Upper lobe of right lung (tissue), 1 donor: ENCODE measurements at regions not wholly inside any gene's neighbourhood (a gene's known extent, or its start where the extent isn't known, plus 50 kb on each side); places are given as distances from the start of the nearest gene placed in this dataset.

Source experiments
- ATAC-seq: fragments of 200-7000 bp; cut with Tn5 transposase; one replicate; pipeline ENCODE4 v1.9.1; 2020; ENCODE audit warnings: mild to moderate bottlenecking, moderate library complexity
- DNase-seq: peaks from one replicate; pipeline ENCODE4 v3.0.0-alpha.2; 2020
- H3K27ac ChIP-seq: fragments of 200-600 bp; one replicate; pipeline ENCODE4 v1.8.0; 2022
- H3K27me3 ChIP-seq: fragments of 200-600 bp; one replicate; pipeline ENCODE4 v1.8.0; 2022; ENCODE audit warnings: mild to moderate bottlenecking
- H3K36me3 ChIP-seq: fragments of 200-600 bp; one replicate; pipeline ENCODE4 v1.8.0; 2022
- H3K4me1 ChIP-seq: fragments of 200-600 bp; one replicate; pipeline ENCODE4 v1.8.0; 2022
- H3K4me3 ChIP-seq: fragments of 200-600 bp; one replicate; pipeline ENCODE4 v1.8.0; 2022; ENCODE audit warnings: mild to moderate bottlenecking
- H3K9me3 ChIP-seq: fragments of 200-600 bp; one replicate; pipeline ENCODE4 v1.8.0; 2022
- intact Hi-C: fragments of 100-400 bp; cut with DNase I; formaldehyde crosslinking; loops from one replicate; pipeline ENCODE4 v1.11.0; 2022
- TF ChIP-seq, protein P1 (sequence below): fragments of 200-600 bp; IDR thresholded peaks from one replicate; pipeline ENCODE4 v1.8.0; 2022; ENCODE audit warnings: antibody characterized with exemption
- donor health status: DM: no; HTN: yes; CAD: no; lungs with severe emphysema.

DNA sequence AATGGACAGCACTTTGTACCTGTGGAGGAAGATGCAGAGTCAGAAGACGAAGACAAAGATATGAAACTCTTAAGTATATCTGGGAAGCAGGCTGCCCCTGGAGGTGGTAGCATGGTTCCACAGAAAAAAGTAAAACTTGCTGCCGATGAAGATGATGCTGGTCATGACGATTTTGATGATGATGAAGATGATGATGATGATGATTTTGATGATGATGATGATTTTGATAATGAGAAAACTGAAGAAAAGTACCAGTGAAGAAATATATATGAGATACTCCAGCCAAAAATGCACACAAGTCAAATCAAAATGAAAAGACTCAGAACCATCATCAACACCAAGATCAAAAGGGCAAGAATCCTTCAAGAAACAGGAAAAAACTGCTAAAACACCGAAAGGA is 268.5 kb upstream of the EEF2KMT start:
- intact Hi-C loops, result no loop called here

DNA sequence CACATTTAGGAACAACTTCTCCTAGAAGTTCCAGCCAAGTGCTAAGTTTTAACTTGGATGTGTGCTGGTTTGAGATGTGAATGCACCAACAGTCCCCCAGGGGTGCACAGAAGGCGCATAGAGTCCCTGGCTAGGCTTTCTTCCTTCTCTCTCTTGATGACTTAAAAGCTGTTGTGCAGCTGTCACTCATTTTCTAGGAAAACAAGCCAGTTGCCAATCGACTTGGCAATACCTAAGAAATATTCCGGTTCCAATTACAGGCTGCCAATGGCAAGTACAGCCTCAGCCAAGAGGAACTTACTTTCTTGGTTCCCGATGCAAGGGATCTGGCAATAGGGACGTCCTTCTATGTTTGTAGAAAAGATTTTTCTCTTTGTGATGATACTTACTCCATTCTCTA is 266.6 kb upstream of the EEF2KMT start:
- TF ChIP-seq, protein P1, sequence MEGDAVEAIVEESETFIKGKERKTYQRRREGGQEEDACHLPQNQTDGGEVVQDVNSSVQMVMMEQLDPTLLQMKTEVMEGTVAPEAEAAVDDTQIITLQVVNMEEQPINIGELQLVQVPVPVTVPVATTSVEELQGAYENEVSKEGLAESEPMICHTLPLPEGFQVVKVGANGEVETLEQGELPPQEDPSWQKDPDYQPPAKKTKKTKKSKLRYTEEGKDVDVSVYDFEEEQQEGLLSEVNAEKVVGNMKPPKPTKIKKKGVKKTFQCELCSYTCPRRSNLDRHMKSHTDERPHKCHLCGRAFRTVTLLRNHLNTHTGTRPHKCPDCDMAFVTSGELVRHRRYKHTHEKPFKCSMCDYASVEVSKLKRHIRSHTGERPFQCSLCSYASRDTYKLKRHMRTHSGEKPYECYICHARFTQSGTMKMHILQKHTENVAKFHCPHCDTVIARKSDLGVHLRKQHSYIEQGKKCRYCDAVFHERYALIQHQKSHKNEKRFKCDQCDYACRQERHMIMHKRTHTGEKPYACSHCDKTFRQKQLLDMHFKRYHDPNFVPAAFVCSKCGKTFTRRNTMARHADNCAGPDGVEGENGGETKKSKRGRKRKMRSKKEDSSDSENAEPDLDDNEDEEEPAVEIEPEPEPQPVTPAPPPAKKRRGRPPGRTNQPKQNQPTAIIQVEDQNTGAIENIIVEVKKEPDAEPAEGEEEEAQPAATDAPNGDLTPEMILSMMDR, result no peak
- Histone ChIP-seq H3K9me3 (no peaks in the 10 kb centered on the region), H3K27me3 (no peaks in the 10 kb centered on the region), H3K4me1 (no peaks in the 10 kb centered on the region), H3K4me3 (no peak overlapping the region), H3K27ac (no peak overlapping the region), H3K36me3 (no peaks in the 10 kb centered on the region)
- intact Hi-C loops, result no loop called here
- no peak for DNase-seq
- ATAC-seq, result no peak

More for the DNA sequence above, 268.5 kb upstream of the EEF2KMT start:
- DNase-seq (no peak), ATAC-seq (no peak)
- H3K27me3 ChIP-seq, result no peaks in the 10 kb centered on the region
- H3K27ac ChIP-seq, result no peak overlapping the region
- no peak overlapping the region for H3K4me3 ChIP-seq
- no peaks in the 10 kb centered on the region for H3K9me3 ChIP-seq
- TF ChIP-seq, protein P1, result no peak
- H3K36me3 ChIP-seq, result no peaks in the 10 kb centered on the region
- no peaks in the 10 kb centered on the region for H3K4me1 ChIP-seq

DNA sequence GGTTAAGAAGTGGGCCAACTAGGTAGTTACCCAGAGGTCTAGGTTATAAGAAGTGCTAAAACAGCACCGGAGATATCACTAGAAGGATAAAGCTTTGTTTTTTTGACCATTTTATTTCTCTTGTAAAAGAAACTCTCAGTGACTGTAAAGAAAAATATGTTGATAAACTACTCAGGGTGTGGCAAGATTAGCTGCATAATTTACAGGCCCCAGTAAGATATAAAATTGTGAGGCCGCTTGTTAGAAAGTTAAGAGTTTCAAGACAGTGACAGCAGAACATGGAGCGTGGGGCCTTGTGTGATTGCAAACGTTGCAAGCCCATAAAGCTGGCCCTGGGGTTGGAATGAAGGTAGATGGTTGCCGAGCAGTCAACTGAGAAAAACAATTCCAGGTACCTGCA is 263.7 kb upstream of the EEF2KMT start:
- no peak for DNase-seq

DNA sequence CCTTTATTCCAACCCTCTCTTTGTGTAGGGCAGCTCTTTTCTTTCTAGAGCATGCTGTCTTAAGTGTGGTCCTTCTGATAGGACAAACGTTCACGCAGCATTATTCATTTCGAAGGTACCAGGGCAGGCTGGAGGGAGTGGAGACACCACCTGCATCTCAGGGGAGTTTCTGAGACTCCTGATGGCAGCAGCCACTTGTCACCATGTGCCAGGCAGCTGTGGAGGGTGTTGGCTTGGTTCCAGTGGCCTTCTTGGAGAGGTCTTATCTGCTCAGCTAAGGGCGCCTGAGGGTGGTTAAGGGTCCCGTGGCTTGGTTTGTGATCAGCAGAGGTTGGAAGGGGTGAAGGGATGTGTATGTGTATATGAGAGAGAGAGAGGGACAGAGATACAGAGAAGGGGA is 257.1 kb upstream of the EEF2KMT start:
- no peak for ATAC-seq
- DNase-seq, result no peak
- Histone ChIP-seq H3K4me3 (no peak overlapping the region), H3K9me3 (no peaks in the 10 kb centered on the region), H3K36me3 (no peaks in the 10 kb centered on the region), H3K27ac (no peak overlapping the region), H3K27me3 (no peaks in the 10 kb centered on the region), H3K4me1 (no peaks in the 10 kb centered on the region)
- intact Hi-C loops, result no loop called here
- TF ChIP-seq, protein P1, result no peak

More for the DNA sequence above, 263.7 kb upstream of the EEF2KMT start:
- H3K9me3 ChIP-seq, result no peaks in the 10 kb centered on the region
- no peaks in the 10 kb centered on the region for H3K36me3 ChIP-seq
- TF ChIP-seq, protein P1, result no peak
- H3K27me3 ChIP-seq, result no peaks in the 10 kb centered on the region
- H3K27ac ChIP-seq, result no peak overlapping the region
- no peak overlapping the region for H3K4me3 ChIP-seq
- H3K4me1 ChIP-seq, result no peaks in the 10 kb centered on the region
- intact Hi-C loops, result no loop called here
- no peak for ATAC-seq

DNA sequence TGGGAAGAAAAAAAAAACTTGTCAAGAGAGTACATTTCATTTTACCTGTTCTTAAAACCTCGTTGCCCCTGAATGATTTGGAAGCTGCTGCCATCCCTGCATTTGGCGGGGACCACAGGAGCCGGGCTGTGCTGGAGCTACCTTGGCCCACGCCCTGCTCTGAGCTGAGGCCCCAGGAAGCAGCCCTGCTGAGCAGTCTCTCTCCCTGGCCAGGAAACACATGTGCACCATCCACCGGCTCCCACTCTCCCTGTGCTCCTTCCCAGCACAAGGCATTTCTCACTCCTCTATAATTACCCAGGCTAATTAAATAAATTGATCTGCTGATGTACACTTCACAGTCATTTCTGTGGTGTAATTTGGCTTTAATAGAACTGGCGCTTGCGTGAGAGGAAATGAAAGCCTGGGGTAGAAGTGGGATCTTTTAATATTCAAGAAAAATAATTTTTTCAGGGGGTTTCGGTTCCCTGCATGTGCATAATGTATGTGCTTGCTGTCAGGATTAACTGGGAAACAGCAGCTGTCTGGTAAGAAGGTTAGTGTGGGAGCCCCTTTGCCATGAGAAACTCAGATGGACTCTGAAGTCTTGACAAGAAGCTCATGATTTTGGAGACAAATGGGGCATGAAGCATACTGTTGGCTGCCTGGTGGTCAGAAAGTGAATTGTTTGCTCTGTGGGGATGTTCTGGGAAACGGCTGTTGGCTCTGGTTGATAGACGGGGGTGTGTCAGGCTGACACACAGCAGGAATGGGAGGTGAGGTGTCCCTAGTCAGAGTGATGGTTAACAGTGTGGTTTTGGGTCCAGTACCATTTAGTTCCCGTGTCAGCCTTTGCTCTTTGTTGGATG is 252.3 kb upstream of the EEF2KMT start:
- no peak overlapping the region for H3K4me3 ChIP-seq
- no peak overlapping the region for H3K27ac ChIP-seq
- TF ChIP-seq, protein P1, result no peak
- no peak for DNase-seq
- H3K4me1 ChIP-seq, result no peaks in the 10 kb centered on the region
- no peaks in the 10 kb centered on the region for H3K9me3 ChIP-seq
- no peak for ATAC-seq
- intact Hi-C loops, result no loop called here
- no peaks in the 10 kb centered on the region for H3K27me3 ChIP-seq
- H3K36me3 ChIP-seq, result no peaks in the 10 kb centered on the region
